ENCODE measurements at regions not wholly inside any gene's neighbourhood (a gene's known extent, or its start where the extent isn't known, plus 50 kb on each side); places are given as distances from the start of the nearest gene placed in this dataset.

GRCh38 chr1:229988534-229988933, 78.5 kb upstream of the GALNT2 start:
- no peak for TF ChIP-seq CTCF (IDR thresholded peaks at IDR 0.05)
- no peak for TF ChIP-seq POLR2AphosphoS5 (IDR thresholded peaks at IDR 0.05)
- TF ChIP-seq POLR2A (IDR thresholded peaks at IDR 0.05): no peak
